Tibial artery (tissue), 4 donors: ENCODE measurements at regions not wholly inside any gene's neighbourhood (a gene's known extent, or its start where the extent isn't known, plus 50 kb on each side); places are given as distances from the start of the nearest gene placed in this dataset.
A peak's percentile ranks its signal among the peaks of the same experiment; 100 is the strongest.
"Not testable (repeated sequence)": the region's sequence is repeated elsewhere in the genome, so short reads cannot be mapped to it uniquely, and the experiment has no call there.

Experiments used
- DNase-seq, 2 donors: peaks; one replicate each; pipeline ENCODE4 v3.0.0-alpha.2; 2019
- H3K27ac ChIP-seq, 2 donors: fragments of 200-600 bp; sonication (generic) in 1 of 2; 1 replicate in 1 of 2; 2 replicates in 1 of 2; pipeline ENCODE4 v1.5.1; 2018 to 2019; ENCODE audit warnings: mild to moderate bottlenecking in 1 of 2
- H3K27me3 ChIP-seq, 2 donors: fragments of 200-600 bp; sonication (generic) in 1 of 2; one replicate each; pipeline versions ENCODE4 v1.5.1 to v1.6.0; 2016 to 2019
- H3K36me3 ChIP-seq, 3 donors: fragments of 200-600 bp; sonication (generic) in 2 of 3; one replicate each; pipeline ENCODE4 v1.5.1; 2016 to 2019; ENCODE audit warnings: mild to moderate bottlenecking in 2 of 3
- H3K4me1 ChIP-seq, 4 donors: fragments of 200-600 bp; sonication (generic) in 2 of 4; 1 replicate in 3 of 4; 2 replicates in 1 of 4; pipeline ENCODE4 v1.5.1; 2016 to 2019
- H3K4me3 ChIP-seq, 2 donors: fragments of 200-600 bp; sonication (generic) in 1 of 2; 1 replicate in 1 of 2; 2 replicates in 1 of 2; pipeline ENCODE4 v1.5.1; 2018 to 2019; ENCODE audit warnings: mild to moderate bottlenecking in 2 of 2
- H3K9me3 ChIP-seq, 3 donors: fragments of 200-600 bp; sonication (generic) in 1 of 3; one replicate each; pipeline ENCODE4 v1.5.1; 2016 to 2019
- CTCF ChIP-seq, 2 experiments: fragments of 200-600 bp in 1 of 2; fragments of 450-650 bp in 1 of 2; IDR thresholded peaks; one replicate each; pipeline ENCODE4 v1.5.1; 2017 to 2019; ENCODE audit warnings: antibody characterized with exemption in 2 of 2, mild to moderate bottlenecking in 1 of 2, moderate library complexity in 1 of 2
- intact Hi-C: fragments of 100-400 bp; cut with DNase I; formaldehyde crosslinking; loops from one replicate; pipeline ENCODE4 v1.15.0; 2023; ENCODE audit warnings: low total_unique reads

- H3K27me3 ChIP-seq, H3K36me3 ChIP-seq, DNase-seq, H3K9me3 ChIP-seq, H3K27ac ChIP-seq, H3K4me1 ChIP-seq, intact Hi-C loops: not testable (repeated sequence)
- peak overlapping the region; percentile 33 to 44 for H3K4me3 ChIP-seq
- TF ChIP-seq CTCF (IDR thresholded peaks at IDR 0.05): peak; percentile 53 to 68
Observed at GRCh38 chr5:50922134-50922941, 255.9 kb downstream of the PARP8 start.

- H3K27me3 ChIP-seq: no peaks in the 10 kb centered on the region
- intact Hi-C loops: no loop called here
- H3K4me3 ChIP-seq: peak overlapping the region; percentile 33 to 44
- DNase-seq: no peak
- no peak for TF ChIP-seq CTCF (IDR thresholded peaks at IDR 0.05)
- H3K27ac ChIP-seq: no peak overlapping the region
- no peaks in the 10 kb centered on the region for H3K36me3 ChIP-seq
- H3K4me1 ChIP-seq: peaks cover 0 to 9% (median 5%) of the 10 kb centered on the region in 4 donors
- no peaks in the 10 kb centered on the region for H3K9me3 ChIP-seq
Observed at GRCh38 chr5:50922942-50923767, 256.7 kb downstream of the PARP8 start.

- Histone ChIP-seq H3K27me3 (no peaks in the 10 kb centered on the region), H3K4me1 (peaks cover 0 to 9% (median 5%) of the 10 kb centered on the region in 4 donors), H3K4me3 (no peak overlapping the region), H3K36me3 (no peaks in the 10 kb centered on the region), H3K27ac (no peak overlapping the region), H3K9me3 (no peaks in the 10 kb centered on the region)
- no peak for TF ChIP-seq CTCF (IDR thresholded peaks at IDR 0.05)
- intact Hi-C loops: no loop called here
- no peak for DNase-seq
Observed at GRCh38 chr5:50923768-50924494, 257.5 kb downstream of the PARP8 start.

GRCh38 chr5:50927953-50928352 is 261.5 kb downstream of the PARP8 start:
- intact Hi-C loops: no loop called here
- H3K27ac ChIP-seq: no peak overlapping the region
- no peaks in the 10 kb centered on the region for H3K27me3 ChIP-seq
- no peak for TF ChIP-seq CTCF (IDR thresholded peaks at IDR 0.05)
- H3K4me1 ChIP-seq: peaks cover 0 to 3% (median 2%) of the 10 kb centered on the region in 4 donors
- no peaks in the 10 kb centered on the region for H3K36me3 ChIP-seq
- H3K4me3 ChIP-seq: no peak overlapping the region
- H3K9me3 ChIP-seq: no peaks in the 10 kb centered on the region
- no peak for DNase-seq

GRCh38 chr5:50929174-50929573 is 262.7 kb downstream of the PARP8 start:
- intact Hi-C loops: no loop called here
- Histone ChIP-seq H3K4me1 (no peaks in the 10 kb centered on the region), H3K27me3 (no peaks in the 10 kb centered on the region), H3K4me3 (no peak overlapping the region), H3K9me3 (no peaks in the 10 kb centered on the region), H3K36me3 (no peaks in the 10 kb centered on the region), H3K27ac (no peak overlapping the region)
- DNase-seq: no peak
- TF ChIP-seq CTCF (IDR thresholded peaks at IDR 0.05): no peak
